ENCODE measurements at regions not wholly inside any gene's neighbourhood (a gene's known extent, or its start where the extent isn't known, plus 50 kb on each side); places are given as distances from the start of the nearest gene placed in this dataset.

DNA sequence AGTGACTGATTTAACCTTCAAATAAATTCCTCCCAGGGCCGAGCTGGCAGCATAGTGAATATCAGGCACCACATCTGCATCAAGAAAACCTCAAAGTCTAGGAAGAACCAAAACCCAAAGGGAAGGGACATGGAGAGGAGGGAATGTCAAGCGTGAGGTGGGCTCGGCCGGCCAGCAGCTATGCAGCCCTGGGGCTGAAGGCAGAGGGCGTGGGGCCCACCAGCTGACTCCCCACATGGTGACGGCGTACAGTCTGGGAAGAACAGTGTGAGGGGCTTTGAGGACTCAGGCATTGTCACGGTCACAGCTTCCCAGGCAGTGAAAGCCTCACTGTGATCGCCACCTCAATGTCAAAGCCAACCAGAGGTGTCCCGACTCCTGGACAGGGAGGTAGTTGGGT lies 412.5 kb downstream of the SHANK2 start:
- TF ChIP-seq, protein P1, sequence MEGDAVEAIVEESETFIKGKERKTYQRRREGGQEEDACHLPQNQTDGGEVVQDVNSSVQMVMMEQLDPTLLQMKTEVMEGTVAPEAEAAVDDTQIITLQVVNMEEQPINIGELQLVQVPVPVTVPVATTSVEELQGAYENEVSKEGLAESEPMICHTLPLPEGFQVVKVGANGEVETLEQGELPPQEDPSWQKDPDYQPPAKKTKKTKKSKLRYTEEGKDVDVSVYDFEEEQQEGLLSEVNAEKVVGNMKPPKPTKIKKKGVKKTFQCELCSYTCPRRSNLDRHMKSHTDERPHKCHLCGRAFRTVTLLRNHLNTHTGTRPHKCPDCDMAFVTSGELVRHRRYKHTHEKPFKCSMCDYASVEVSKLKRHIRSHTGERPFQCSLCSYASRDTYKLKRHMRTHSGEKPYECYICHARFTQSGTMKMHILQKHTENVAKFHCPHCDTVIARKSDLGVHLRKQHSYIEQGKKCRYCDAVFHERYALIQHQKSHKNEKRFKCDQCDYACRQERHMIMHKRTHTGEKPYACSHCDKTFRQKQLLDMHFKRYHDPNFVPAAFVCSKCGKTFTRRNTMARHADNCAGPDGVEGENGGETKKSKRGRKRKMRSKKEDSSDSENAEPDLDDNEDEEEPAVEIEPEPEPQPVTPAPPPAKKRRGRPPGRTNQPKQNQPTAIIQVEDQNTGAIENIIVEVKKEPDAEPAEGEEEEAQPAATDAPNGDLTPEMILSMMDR (IDR thresholded peaks at IDR 0.05; ENCODE audit: insufficient read depth, low read length, poor library complexity, severe bottlenecking), result no peak
- TF ChIP-seq EZH2phosphoT487 (conservative IDR thresholded peaks at IDR 0.05; ENCODE audit: low read length), result no peak
